ENCODE measurements at regions not wholly inside any gene's neighbourhood (a gene's known extent, or its start where the extent isn't known, plus 50 kb on each side); places are given as distances from the start of the nearest gene placed in this dataset.

- WGBS, 3 donors, result 62 to 75% (median 70%) methylated on average over 21 of the region's 21 CpGs
These were observed 955.1 kb downstream of the BRD1 start for GRCh38 chr22:48872271-48873190.

DNA sequence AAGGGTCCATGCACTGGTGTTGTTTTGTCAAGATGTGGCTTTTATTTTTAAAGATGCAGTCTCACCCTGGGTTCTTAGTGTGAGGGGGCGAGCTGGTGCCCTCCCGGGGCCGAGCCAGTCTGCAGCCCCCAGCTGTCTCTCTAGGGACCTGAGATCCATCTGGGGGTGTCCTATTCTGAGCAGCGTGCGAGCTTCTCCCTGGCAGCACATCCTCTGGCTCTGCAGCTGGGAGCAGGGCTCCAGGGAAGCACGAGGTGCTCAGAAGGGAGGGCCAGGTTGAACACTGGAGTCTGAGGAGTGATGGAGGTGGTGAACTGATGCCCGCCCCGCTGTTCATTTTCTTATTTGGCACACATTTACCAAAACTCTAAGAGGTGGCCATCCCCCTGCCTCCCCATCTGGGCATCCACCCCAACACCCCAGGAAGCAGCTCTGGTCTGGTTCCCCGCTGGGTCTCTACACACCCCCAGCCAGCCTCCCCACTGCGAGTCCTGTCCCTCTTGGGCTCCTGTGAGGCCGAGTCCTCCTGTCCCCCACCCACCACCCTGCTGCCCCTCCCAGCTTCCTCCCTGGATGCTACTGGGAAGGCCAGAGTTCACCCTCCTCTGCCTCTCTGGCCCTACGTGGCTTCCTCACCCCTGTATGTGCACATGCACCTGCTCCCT, 956.4 kb downstream of the BRD1 start:
- H3K27ac ChIP-seq (ENCODE audit: low read depth, low read length), result no peak overlapping the region
- WGBS, 3 donors, result 68 to 78% (median 75%) methylated on average over 12 of the region's 12 CpGs

More at GRCh38 chr22:48872271-48873190, 955.1 kb downstream of the BRD1 start:
- H3K27ac ChIP-seq (ENCODE audit: low read depth, low read length), result no peak overlapping the region

- WGBS, 3 donors, result 69 to 80% (median 77%) methylated on average over 13 of the region's 13 CpGs
- no peak overlapping the region for H3K27ac ChIP-seq (ENCODE audit: low read depth, low read length)
These were observed 957.2 kb downstream of the BRD1 start for GRCh38 chr22:48870436-48870835.

- no peak overlapping the region for H3K27ac ChIP-seq (ENCODE audit: low read depth, low read length)
- WGBS, 3 donors, result 84 to 92% (median 90%) methylated on average over 5 of the region's 5 CpGs
These were observed 957.9 kb downstream of the BRD1 start for GRCh38 chr22:48869788-48870187.

- H3K27ac ChIP-seq (ENCODE audit: low read depth, low read length), result no peak overlapping the region
- 80 to 89% (median 87%) methylated on average over 12 of the region's 12 CpGs for WGBS, 3 donors
These were observed 958.5 kb downstream of the BRD1 start for GRCh38 chr22:48869161-48869560.

DNA sequence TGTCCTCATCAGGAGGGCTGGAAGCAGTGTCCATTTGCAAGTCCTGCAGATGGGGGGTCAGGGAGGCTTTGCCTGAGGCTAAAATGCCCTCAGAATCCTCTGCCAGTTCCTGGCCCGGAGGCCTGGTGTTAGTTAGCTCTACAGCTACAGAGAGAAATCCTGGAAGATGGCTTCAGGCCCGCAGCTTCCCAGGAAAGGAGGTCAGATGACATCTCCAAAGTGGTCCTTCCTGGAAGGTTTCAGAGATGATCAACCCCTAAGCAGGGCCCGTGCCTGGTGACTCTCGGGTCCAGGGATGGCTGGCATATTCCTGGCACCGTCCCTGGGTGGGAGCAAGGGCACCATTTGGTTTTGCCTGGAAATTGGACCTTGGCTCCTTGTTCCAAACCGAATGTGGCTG, 959.1 kb downstream of the BRD1 start:
- H3K27ac ChIP-seq (ENCODE audit: low read depth, low read length), result no peak overlapping the region
- WGBS, 3 donors, result 57 to 60% (median 58%) methylated on average over 6 of the region's 6 CpGs

DNA sequence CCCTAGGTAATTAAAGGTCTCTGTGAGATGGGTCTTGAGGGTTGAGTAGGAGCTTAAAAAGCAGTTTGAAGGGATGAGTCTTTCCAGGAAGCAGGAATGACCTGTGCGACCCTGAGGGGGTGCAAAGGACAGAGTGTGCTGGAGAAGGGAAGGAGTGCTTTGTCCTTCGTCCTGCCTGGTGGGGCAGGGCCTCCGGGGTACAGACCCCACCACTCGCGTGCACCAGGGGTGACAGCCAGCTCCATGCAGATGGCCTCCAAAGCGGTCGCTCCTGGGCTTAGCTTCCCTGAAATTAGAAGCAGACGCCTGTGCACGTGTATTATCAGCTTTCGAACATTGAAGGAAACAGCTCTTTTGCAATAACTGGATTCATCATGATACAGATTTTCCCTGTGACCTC, 959.8 kb downstream of the BRD1 start:
- no peak overlapping the region for H3K27ac ChIP-seq (ENCODE audit: low read depth, low read length)
- 59 to 68% (median 64%) methylated on average over 10 of the region's 10 CpGs for WGBS, 3 donors

DNA sequence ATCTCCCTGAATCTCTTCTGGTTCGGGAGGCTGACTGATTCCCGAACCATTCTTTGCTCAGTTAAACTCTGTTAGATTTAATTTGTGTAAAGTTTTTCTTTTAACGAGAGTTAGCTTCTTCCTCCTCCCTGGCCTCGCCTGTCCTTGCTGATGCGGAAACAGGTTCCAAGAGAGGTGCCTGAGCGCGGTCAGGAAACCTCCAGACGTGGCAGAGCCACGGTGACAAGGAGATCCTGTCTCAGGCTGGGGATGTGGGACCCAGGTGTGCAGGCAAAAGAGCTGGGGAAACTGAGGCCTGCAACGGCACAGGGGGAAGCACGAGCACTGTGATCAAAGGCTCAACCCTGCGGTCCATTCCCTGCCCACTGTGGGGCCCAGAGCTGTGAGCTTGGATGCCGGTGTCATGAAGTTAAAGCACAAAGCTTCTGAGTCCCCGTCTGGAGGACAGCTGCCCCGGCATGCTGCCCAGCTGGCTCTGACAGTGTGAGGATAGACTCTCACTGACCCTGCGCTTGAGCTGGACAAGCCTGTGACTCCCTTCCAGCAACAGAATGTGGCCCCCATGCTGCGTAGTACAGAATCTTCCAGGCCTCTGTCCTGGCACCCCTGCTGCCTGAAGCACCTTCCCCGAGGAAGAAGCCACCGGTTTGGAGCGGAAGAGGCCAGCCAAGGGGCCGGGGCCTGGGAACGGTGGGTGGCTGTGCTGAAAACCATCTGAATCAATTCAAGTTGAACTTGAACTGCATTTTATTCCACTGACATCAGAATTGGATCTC, 960.6 kb downstream of the BRD1 start:
- H3K27ac ChIP-seq (ENCODE audit: low read depth, low read length), result no peak overlapping the region
- WGBS, 3 donors, result 58 to 71% (median 65%) methylated on average over 22 of the region's 22 CpGs

DNA sequence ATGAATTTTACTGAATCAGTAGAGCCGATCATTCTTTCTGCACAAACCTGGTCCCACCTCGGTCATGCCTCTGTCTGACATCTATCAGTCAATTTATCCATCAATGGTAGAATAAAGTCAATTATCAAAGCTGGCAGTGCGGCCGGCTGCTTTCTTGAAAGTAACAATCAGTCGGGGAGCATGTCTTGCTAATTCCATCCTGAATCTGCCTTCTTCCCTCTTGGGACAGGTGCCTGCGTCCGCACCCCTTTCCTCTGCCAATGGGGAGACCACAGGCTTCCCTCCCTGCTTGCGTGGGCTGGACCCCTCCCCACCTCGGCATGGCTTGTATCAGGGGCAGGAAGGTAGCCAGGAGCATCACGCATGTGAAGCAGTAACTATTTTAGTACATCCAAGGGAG, 962.9 kb downstream of the BRD1 start:
- H3K27ac ChIP-seq (ENCODE audit: low read depth, low read length), result no peak overlapping the region
- WGBS, 3 donors, result 56% methylated on average over 10 of the region's 10 CpGs

DNA sequence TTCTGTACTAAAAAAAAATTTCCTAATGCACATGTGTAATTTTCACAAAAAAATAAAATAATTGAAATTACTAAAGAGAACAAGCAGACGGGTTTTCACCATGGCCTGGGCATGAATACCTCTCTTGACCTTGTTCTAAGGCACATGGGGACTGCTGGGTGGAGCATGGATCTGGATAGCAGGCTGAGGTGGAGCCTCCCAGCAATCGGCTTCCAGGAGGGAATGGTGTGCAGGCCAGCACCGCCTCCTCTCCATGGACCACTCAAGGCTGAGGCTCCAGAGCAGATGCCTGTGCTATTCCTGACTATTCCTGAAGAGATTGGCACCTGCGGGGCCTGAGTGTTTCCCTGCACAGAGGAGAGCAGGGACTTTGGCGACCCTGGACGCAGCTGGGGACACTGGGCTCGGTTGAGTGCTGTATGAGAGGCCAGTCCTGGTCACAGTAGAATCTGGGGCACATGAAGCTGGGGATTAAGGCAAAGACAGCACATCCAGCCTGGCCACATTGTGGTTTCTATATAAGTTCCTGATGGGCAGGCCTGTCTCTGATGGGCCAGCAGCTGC, 963.6 kb downstream of the BRD1 start:
- WGBS, 3 donors, result 67 to 77% (median 70%) methylated on average over 7 of the region's 7 CpGs
- no peak overlapping the region for H3K27ac ChIP-seq (ENCODE audit: low read depth, low read length)

DNA sequence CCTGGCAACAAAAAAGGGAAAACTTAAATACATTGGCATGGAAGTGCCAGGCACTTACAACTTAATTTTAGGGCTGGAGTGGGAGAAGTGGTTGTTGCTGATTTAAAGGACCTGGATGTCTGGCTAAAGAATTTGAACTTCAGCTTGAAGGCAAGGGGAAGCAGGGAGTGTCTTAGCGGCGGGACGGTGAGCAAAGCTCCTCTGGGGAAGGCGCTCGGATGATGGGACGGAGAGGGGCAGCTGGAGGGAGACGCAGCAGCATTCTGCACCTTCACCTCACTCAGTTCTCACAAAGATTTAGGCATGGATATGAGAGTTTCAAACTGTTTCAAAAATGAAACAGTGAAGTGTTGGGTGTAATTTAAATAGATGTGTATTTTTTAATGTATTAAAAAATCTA, 967.1 kb downstream of the BRD1 start:
- 67 to 79% (median 75%) methylated on average over 7 of the region's 7 CpGs for WGBS, 3 donors
- H3K27ac ChIP-seq (ENCODE audit: low read depth, low read length), result no peak overlapping the region

- WGBS, 3 donors, result 69 to 95% (median 89%) methylated on average over 2 of the region's 2 CpGs
- H3K27ac ChIP-seq (ENCODE audit: low read depth, low read length), result no peak overlapping the region
These were observed 968.8 kb downstream of the BRD1 start for GRCh38 chr22:48858856-48859255.

DNA sequence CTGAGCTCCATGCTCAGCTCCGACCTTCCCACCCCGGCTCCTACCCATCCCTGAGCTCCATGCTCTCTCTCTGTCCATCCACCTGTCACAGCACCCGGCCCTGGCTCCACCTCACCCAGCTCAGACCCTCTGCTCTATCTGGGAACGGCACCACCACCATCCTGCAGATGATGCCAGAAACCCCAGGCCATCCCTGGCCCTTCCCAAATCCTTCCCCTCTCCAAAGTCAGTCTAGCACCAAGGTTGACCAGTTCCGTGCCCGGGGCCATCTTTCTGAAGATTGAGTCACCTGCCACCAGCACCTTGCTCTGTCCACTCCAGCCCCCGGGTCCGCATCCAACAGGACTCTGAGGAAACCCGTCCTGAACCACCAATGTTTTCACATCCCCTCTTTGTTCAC, 969.6 kb downstream of the BRD1 start:
- WGBS, 3 donors, result 68 to 75% (median 71%) methylated on average over 9 of the region's 9 CpGs
- H3K27ac ChIP-seq (ENCODE audit: low read depth, low read length), result no peak overlapping the region

GRCh38 chr22:48857202-48857805, 970.4 kb downstream of the BRD1 start:
- 77 to 87% (median 86%) methylated on average over 11 to 13 of the region's 13 CpGs for WGBS, 3 donors
- no peak overlapping the region for H3K27ac ChIP-seq (ENCODE audit: low read depth, low read length)

GRCh38 chr22:48856308-48856615, 971.4 kb downstream of the BRD1 start:
- H3K27ac ChIP-seq (ENCODE audit: low read depth, low read length), result no peak overlapping the region
- 68 to 85% (median 84%) methylated on average over 8 of the region's 8 CpGs for WGBS, 3 donors

DNA sequence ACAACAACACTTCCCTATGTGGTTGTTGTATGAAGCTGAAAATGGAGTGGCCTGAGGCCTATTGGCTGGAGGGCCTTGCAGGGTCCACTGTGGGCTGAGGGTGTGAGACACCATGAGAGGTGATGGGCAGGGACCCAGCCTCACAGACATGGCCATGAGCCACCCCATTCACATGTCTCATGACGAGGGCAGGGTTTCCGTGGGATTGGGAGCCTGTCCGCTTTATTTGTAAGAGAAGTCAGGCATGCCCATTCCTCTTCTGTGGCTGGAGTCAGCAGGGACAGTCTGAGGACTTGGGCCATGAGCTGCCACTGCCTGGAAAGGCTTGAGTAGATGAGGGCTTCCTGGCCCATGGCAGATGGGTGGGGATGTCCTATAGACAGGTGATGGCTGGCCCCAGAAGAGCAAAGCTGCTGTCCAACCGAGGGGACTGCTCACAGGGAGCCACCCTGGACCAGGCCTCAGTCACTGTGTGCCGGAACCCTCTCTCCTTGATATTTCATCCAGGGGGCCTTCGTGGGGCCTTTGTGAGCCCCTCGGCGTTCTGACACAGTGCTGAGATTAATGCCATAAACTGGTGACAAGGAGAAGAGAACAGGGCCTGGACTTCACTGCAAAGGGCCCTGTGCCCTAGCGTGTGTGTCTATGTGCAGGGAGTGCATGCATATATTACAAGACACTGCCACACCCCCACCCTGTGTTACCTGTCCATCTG, 971.9 kb downstream of the BRD1 start:
- WGBS, 3 donors, result 82 to 86% (median 85%) methylated on average over 9 of the region's 9 CpGs
- no peak overlapping the region for H3K27ac ChIP-seq (ENCODE audit: low read depth, low read length)

DNA sequence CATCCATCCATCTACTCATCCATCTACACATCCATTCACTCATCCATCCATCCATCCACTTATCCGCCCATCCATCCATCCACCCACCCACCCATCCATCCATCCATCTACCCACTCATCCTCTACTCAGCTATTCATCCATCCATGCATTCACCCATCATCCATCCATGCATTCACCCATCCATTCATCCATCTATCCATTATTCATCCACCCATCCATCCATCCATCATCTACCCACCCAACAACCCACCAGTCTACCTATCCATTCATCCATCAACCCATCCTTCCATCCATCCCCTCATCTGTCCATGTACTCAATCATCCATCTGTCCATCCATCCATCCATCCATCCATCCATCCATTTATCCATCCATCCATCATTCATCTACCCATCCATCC, 972.7 kb downstream of the BRD1 start:
- no peak overlapping the region for H3K27ac ChIP-seq (ENCODE audit: low read depth, low read length)
- WGBS, 3 donors, result 64 to 76% (median 70%) methylated on average over 1 of the region's 1 CpG
